A549 (cell line): ENCODE measurements at regions not wholly inside any gene's neighbourhood (a gene's known extent, or its start where the extent isn't known, plus 50 kb on each side); places are given as distances from the start of the nearest gene placed in this dataset.

Experiments used
- ATAC-seq, 2 experiments: fragments of 200-7000 bp in 1 of 2; fragments of >200 bp in 1 of 2; cut with Nextera tagmentation in 1 of 2; cut with Tn5 transposase in 1 of 2; 3 replicates each; pipeline versions ENCODE4 v1.8.0 to v1.9.1; 2018 to 2020; ENCODE audit warnings: mild to moderate bottlenecking in 1 of 2, moderate library complexity in 1 of 2
- CTCF ChIA-PET: fragments of 300-600 bp; sonication (Branson Sonifier 250); formaldehyde crosslinking; extraction: SDS; loops from one replicate; lab custom pipeline; 2021; ENCODE audit warnings: antibody characterized with exemption, inconsistent platforms; lab: Yijun Ruan, JAX
- POLR2A ChIA-PET: fragments of 350-600 bp; formaldehyde crosslinking; extraction: SDS; loops from one replicate; lab custom pipeline; 2021; ENCODE audit warnings: antibody characterized with exemption, inconsistent platforms; lab: Yijun Ruan, JAX
- DNase-seq, 2 experiments: peaks; one replicate each; pipeline versions ENCODE4 v3.0.0 to v3.0.0-alpha.2; 2011 to 2016; ENCODE audit warnings: low read depth in 1 of 2, low spot score in 1 of 2
- FAIRE-seq: peaks from 2 replicates; lab custom pipeline; 2011; peaks lifted over from hg19 to GRCh38; lab: Jason Lieb, UNC
- H3K27ac ChIP-seq, 2 experiments: fragments of >200 bp; sonication (Bioruptor Twin); formaldehyde crosslinking; 3 replicates each; pipeline ENCODE4 v1.5.1; 2016 to 2017
- H3K4me1 ChIP-seq: fragments of >200 bp; sonication (Bioruptor Twin); formaldehyde crosslinking; 3 replicates; pipeline ENCODE4 v1.6.1; 2016
- H3K4me2 ChIP-seq: fragments of >200 bp; sonication (Bioruptor Twin); formaldehyde crosslinking; 3 replicates; pipeline ENCODE4 v1.6.1; 2016
- H3K4me3 ChIP-seq: fragments of >200 bp; sonication (Bioruptor Twin); formaldehyde crosslinking; 3 replicates; pipeline ENCODE4 v1.5.1; 2016
- H3K9me3 ChIP-seq: fragments of >200 bp; sonication (Bioruptor Twin); formaldehyde crosslinking; 3 replicates; pipeline ENCODE4 v1.6.1; 2016
- BHLHE40 ChIP-seq: IDR thresholded peaks from 2 replicates; pipeline ENCODE4 v1.6.1; 2012; ENCODE audit warnings: low read depth, low read length, inconsistent platforms
- CBX2 ChIP-seq: fragments of 200-600 bp; sonication (generic); IDR thresholded peaks from 2 replicates; pipeline ENCODE4 v1.6.1; 2016; ENCODE audit warnings: low read depth, mild to moderate bottlenecking, borderline replicate concordance
- CEBPB ChIP-seq, 2 experiments: fragments of >200 bp in 1 of 2; sonication (Bioruptor Twin) in 1 of 2; formaldehyde crosslinking in 1 of 2; IDR thresholded peaks; 2 replicates each; pipeline ENCODE4 v1.6.1; 2012 to 2016
- CHD2 ChIP-seq: fragments of 150-350 bp; IDR thresholded peaks from 2 replicates; pipeline ENCODE4 v1.6.1; 2014; ENCODE audit warnings: low read length; ENCODE audit not compliant: partially characterized antibody
- CHD4 ChIP-seq: fragments of 200-600 bp; sonication (generic); IDR thresholded peaks from 2 replicates; pipeline ENCODE4 v1.6.1; 2016; ENCODE audit warnings: antibody characterized with exemption, mild to moderate bottlenecking, borderline replicate concordance
- ESRRA ChIP-seq: fragments of 150-350 bp; IDR thresholded peaks from 2 replicates; pipeline ENCODE4 v1.6.1; 2014; ENCODE audit warnings: mild to moderate bottlenecking, low read length, borderline replicate concordance
- FOSB ChIP-seq: fragments of 250-450 bp; sonication (Bioruptor Pico); IDR thresholded peaks from 2 replicates; pipeline ENCODE4 v1.5.0; 2020; ENCODE audit warnings: mild to moderate bottlenecking, moderate library complexity
- HOXA7 ChIP-seq: fragments of 250-450 bp; sonication (Bioruptor Pico); IDR thresholded peaks from 2 replicates; pipeline ENCODE4 v1.5.0; 2020; ENCODE audit warnings: mild to moderate bottlenecking, moderate library complexity
- HOXB5 ChIP-seq: fragments of 250-450 bp; sonication (Bioruptor Pico); IDR thresholded peaks from 2 replicates; pipeline ENCODE4 v1.5.0; 2020; ENCODE audit warnings: mild to moderate bottlenecking, moderate library complexity
- JUN ChIP-seq, 2 experiments: fragments of >200 bp; sonication (Bioruptor Twin); formaldehyde crosslinking; IDR thresholded peaks; 2 replicates in 1 of 2; 3 replicates in 1 of 2; pipeline ENCODE4 v1.6.1; 2016 to 2017
- MAFK ChIP-seq: fragments of 450-650 bp; IDR thresholded peaks from 2 replicates; pipeline ENCODE4 v1.6.1; 2014; ENCODE audit not compliant: partially characterized antibody
- MYC ChIP-seq: IDR thresholded peaks from 2 replicates; pipeline ENCODE4 v1.6.1; 2012; ENCODE audit warnings: mild to moderate bottlenecking, inconsistent platforms, low read length, improper control_type of control experiment, borderline replicate concordance
- NR3C1 ChIP-seq: fragments of >200 bp; sonication (Bioruptor Twin); formaldehyde crosslinking; IDR thresholded peaks from 3 replicates; pipeline ENCODE4 v1.6.1; 2017
- PHF8 ChIP-seq: fragments of 200-600 bp; sonication (generic); IDR thresholded peaks from 2 replicates; pipeline ENCODE4 v1.6.1; 2016; ENCODE audit warnings: low read depth, mild to moderate bottlenecking, antibody characterized with exemption, moderate library complexity, borderline replicate concordance
- POLR2AphosphoS2 ChIP-seq: conservative IDR thresholded peaks from 2 replicates; pipeline ENCODE4 v1.6.1; 2012; ENCODE audit warnings: low read length, improper control_type of control experiment, inconsistent platforms
- RAD21 ChIP-seq, 2 experiments: fragments of >200 bp in 1 of 2; sonication (Bioruptor Twin) in 1 of 2; formaldehyde crosslinking in 1 of 2; IDR thresholded peaks in 1 of 2; conservative IDR thresholded peaks in 1 of 2; 2 replicates in 1 of 2; 3 replicates in 1 of 2; pipeline ENCODE4 v1.6.1; 2012 to 2018; ENCODE audit warnings: inconsistent platforms in 1 of 2
- RNF2 ChIP-seq: fragments of 200-600 bp; sonication (generic); IDR thresholded peaks from 2 replicates; pipeline ENCODE4 v1.6.1; 2016; ENCODE audit warnings: low read depth, mild to moderate bottlenecking, antibody characterized with exemption, moderate library complexity, borderline replicate concordance
- SMC3 ChIP-seq: fragments of >200 bp; sonication (Bioruptor Twin); formaldehyde crosslinking; IDR thresholded peaks from 3 replicates; pipeline ENCODE4 v1.6.1; 2018; ENCODE audit warnings: inconsistent platforms
- SREBF2 ChIP-seq: fragments of 450-650 bp; IDR thresholded peaks from 2 replicates; pipeline ENCODE4 v1.6.1; 2014; ENCODE audit warnings: mild to moderate bottlenecking, moderate library complexity
- TP53 ChIP-seq: fragments of 250-450 bp; sonication (Bioruptor Pico); IDR thresholded peaks from 2 replicates; pipeline ENCODE4 v1.5.0; 2021; ENCODE audit warnings: mild to moderate bottlenecking, moderate library complexity
- ZC3H11A ChIP-seq: fragments of 450-650 bp; IDR thresholded peaks from 2 replicates; pipeline ENCODE4 v1.6.1; 2014; ENCODE audit warnings: antibody characterized with exemption, mild to moderate bottlenecking
- ZFP36 ChIP-seq: fragments of 450-650 bp; IDR thresholded peaks from 2 replicates; pipeline ENCODE4 v1.6.1; 2014; ENCODE audit warnings: borderline replicate concordance; ENCODE audit not compliant: partially characterized antibody
- ZSCAN20 ChIP-seq: fragments of 250-450 bp; sonication (Bioruptor Pico); IDR thresholded peaks from 2 replicates; pipeline ENCODE4 v1.8.0; 2022; ENCODE audit warnings: mild to moderate bottlenecking, moderate library complexity
- WGBS: methylation state at CpG from one replicate; pipeline ENCODE4 v1.1.6; 2017; ENCODE audit errors: missing lambda C conversion rate; 5-methylcytosine and 5-hydroxymethylcytosine counted together
- TF ChIP-seq, protein P1 (sequence below): IDR thresholded peaks from 2 replicates; pipeline ENCODE4 v1.6.1; 2012
- TF ChIP-seq, protein P2 (sequence below): IDR thresholded peaks from 2 replicates; pipeline ENCODE4 v1.6.1; 2012
- TF ChIP-seq, protein P3 (sequence below): fragments of >200 bp; sonication (Bioruptor Twin); formaldehyde crosslinking; IDR thresholded peaks from 3 replicates; pipeline ENCODE4 v1.5.1; 2016
- TF ChIP-seq, protein P4 (sequence below): fragments of 150-350 bp; IDR thresholded peaks from 2 replicates; pipeline ENCODE4 v1.6.1; 2014; ENCODE audit warnings: low read depth, mild to moderate bottlenecking, low read length

DNA sequence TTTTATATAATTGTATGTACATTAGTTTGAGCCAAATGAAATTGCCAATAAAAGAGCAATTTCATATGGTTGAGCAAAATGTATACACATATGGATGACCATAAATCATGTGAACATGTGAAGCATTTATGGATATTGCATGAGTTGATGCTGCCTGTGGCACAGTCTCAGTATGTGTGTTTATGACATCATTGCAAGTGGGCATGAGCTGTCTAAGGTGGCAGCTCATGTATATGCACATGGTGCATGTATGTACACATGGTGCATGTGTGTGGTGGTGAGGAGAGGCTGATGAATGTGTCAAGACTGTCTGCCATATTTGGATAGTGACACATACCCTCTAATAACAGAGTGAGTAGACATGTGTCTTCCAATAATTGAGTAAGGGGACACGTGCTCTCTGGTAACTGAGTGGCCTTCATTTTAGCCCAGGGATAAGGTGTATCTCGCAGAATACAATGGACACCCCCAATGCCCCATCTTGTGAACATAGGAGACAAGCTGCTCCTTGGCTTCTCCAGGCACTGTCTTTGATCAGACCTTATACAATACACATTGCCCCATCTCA, 208.8 kb downstream of the DHX35 start:
- ATAC-seq (no peak), FAIRE-seq (no peak), DNase-seq (no peak)
- Histone ChIP-seq H3K9me3 (no peaks in the 10 kb centered on the region), H3K4me3 (no peak overlapping the region), H3K4me1 (no peaks in the 10 kb centered on the region), H3K4me2 (no peak overlapping the region), H3K27ac (no peak overlapping the region)
- CTCF ChIA-PET = no interaction called here
- WGBS = 0% methylated on average over 2 of the region's 2 CpGs
- POLR2A ChIA-PET = no interaction called here
- no peak for TF ChIP-seq BHLHE40
- TF ChIP-seq CHD4 = no peak
- TF ChIP-seq CEBPB (IDR thresholded peaks at IDR 0.05) = no peak
- no peak for TF ChIP-seq RNF2
- TF ChIP-seq RAD21 (conservative IDR thresholded peaks at IDR 0.05 in 1 of 2, IDR thresholded peaks at IDR 0.05 in 1 of 2) = no peak
- no peak for TF ChIP-seq SREBF2
- TF ChIP-seq NR3C1 = no peak

DNA sequence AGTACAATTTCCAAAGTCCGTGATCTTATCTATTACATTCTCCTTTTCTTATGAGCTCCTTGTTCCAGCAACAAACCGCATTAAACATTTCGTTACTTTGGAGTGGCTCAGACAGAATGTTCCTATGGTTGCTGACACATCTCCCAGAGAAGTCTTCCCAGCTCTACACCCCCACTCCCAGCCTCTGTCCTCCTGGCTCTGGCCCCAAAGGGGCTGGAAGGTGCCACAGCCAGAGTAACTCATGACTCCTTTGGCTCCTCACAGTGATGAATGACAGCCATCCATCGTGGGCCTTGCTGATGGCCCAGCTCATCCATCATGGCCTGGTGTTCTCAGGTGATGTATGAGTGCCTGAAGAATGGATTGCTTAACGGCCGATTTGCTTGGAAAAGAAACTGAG, 203.0 kb downstream of the DHX35 start:
- no peak for FAIRE-seq
- Histone ChIP-seq H3K27ac (no peak overlapping the region), H3K4me3 (no peak overlapping the region), H3K4me1 (no peaks in the 10 kb centered on the region), H3K9me3 (no peaks in the 10 kb centered on the region), H3K4me2 (no peak overlapping the region)
- ATAC-seq = no peak
- POLR2A ChIA-PET = no interaction called here
- WGBS = 23% methylated on average over 6 of the region's 6 CpGs
- DNase-seq = no peak
- CTCF ChIA-PET = interaction anchor here (0.9 kb wide), 1 partner anchor 50 kb away, joined by 3 read pairs; no protein-coding TSS in a partner anchor
- TF ChIP-seq ESRRA (no peak), JUN (IDR thresholded peaks at IDR 0.05) (no peak), FOSB (CRISPR knock-in tag) (no peak), CHD2 (no peak), ZSCAN20 (CRISPR knock-in tag) (no peak), CHD4 (no peak), POLR2AphosphoS2 (no peak), BHLHE40 (no peak), PHF8 (no peak)
- TF ChIP-seq, protein P1, sequence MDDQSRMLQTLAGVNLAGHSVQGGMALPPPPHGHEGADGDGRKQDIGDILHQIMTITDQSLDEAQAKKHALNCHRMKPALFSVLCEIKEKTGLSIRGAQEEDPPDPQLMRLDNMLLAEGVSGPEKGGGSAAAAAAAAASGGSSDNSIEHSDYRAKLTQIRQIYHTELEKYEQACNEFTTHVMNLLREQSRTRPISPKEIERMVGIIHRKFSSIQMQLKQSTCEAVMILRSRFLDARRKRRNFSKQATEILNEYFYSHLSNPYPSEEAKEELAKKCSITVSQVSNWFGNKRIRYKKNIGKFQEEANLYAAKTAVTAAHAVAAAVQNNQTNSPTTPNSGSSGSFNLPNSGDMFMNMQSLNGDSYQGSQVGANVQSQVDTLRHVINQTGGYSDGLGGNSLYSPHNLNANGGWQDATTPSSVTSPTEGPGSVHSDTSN = no peak

DNA sequence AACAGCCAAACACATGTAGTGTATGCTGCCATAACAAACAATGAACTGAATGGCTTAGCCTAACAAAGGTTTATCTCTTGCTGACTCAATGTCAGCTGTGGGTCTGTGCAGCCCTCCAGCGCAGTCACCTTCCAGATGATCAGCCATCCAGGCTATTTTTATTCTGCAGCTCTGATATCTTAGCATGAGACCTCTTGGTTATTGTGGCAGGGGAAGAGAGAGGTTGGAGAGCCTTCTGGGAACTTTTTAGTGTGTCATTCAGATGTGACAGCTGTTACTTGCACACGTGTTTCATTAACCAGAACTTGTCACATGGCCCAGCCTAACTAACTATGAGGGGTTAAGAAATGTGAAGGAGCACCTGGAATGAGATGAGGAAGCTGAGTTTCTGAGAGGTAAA, 202.5 kb downstream of the DHX35 start:
- no peak for ATAC-seq
- no peak for FAIRE-seq

More for the DNA sequence above, 202.5 kb downstream of the DHX35 start:
- TF ChIP-seq, protein P2, sequence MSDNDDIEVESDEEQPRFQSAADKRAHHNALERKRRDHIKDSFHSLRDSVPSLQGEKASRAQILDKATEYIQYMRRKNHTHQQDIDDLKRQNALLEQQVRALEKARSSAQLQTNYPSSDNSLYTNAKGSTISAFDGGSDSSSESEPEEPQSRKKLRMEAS = no peak
- no peak for TF ChIP-seq TP53 (CRISPR knock-in tag)
- TF ChIP-seq, protein P3, sequence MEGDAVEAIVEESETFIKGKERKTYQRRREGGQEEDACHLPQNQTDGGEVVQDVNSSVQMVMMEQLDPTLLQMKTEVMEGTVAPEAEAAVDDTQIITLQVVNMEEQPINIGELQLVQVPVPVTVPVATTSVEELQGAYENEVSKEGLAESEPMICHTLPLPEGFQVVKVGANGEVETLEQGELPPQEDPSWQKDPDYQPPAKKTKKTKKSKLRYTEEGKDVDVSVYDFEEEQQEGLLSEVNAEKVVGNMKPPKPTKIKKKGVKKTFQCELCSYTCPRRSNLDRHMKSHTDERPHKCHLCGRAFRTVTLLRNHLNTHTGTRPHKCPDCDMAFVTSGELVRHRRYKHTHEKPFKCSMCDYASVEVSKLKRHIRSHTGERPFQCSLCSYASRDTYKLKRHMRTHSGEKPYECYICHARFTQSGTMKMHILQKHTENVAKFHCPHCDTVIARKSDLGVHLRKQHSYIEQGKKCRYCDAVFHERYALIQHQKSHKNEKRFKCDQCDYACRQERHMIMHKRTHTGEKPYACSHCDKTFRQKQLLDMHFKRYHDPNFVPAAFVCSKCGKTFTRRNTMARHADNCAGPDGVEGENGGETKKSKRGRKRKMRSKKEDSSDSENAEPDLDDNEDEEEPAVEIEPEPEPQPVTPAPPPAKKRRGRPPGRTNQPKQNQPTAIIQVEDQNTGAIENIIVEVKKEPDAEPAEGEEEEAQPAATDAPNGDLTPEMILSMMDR = no peak
- TF ChIP-seq RNF2 = no peak
- TF ChIP-seq HOXA7 (CRISPR knock-in tag) = no peak
- TF ChIP-seq ESRRA = no peak
- TF ChIP-seq MAFK = no peak
- no peak for TF ChIP-seq BHLHE40
- TF ChIP-seq CHD2 = no peak
- no peak for TF ChIP-seq ZFP36
- TF ChIP-seq SREBF2 = no peak
- TF ChIP-seq HOXB5 (CRISPR knock-in tag) = no peak
- no peak for TF ChIP-seq CBX2
- TF ChIP-seq, protein P4, sequence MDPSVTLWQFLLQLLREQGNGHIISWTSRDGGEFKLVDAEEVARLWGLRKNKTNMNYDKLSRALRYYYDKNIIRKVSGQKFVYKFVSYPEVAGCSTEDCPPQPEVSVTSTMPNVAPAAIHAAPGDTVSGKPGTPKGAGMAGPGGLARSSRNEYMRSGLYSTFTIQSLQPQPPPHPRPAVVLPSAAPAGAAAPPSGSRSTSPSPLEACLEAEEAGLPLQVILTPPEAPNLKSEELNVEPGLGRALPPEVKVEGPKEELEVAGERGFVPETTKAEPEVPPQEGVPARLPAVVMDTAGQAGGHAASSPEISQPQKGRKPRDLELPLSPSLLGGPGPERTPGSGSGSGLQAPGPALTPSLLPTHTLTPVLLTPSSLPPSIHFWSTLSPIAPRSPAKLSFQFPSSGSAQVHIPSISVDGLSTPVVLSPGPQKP = no peak
- no peak for TF ChIP-seq SMC3
- no peak for TF ChIP-seq POLR2AphosphoS2
- no peak for TF ChIP-seq JUN (IDR thresholded peaks at IDR 0.05)
- TF ChIP-seq MYC = no peak
- TF ChIP-seq ZC3H11A = no peak
- Histone ChIP-seq H3K4me1 (no peaks in the 10 kb centered on the region), H3K27ac (no peak overlapping the region), H3K4me3 (no peak overlapping the region), H3K9me3 (no peaks in the 10 kb centered on the region), H3K4me2 (no peak overlapping the region)
- DNase-seq = no peak
- 0% methylated on average over 2 of the region's 2 CpGs for WGBS
- CTCF ChIA-PET = interaction anchor here (0.8 to 0.9 kb wide), 2 partner anchors 28 to 51 kb away, joined by 3 read pairs; no protein-coding TSS in a partner anchor
- POLR2A ChIA-PET = no interaction called here
